Panc1 (cell line): ENCODE measurements at regions not wholly inside any gene's neighbourhood (a gene's known extent, or its start where the extent isn't known, plus 50 kb on each side); places are given as distances from the start of the nearest gene placed in this dataset.

ENCODE experiments used
- ATAC-seq: fragments of 200-7000 bp; cut with Tn5 transposase; 2 replicates; pipeline ENCODE4 v1.9.1; 2020; ENCODE audit warnings: mild to moderate bottlenecking, moderate library complexity
- BruUV-seq: library from RNA; stranded (reverse); fragments of 400-500 nt; replicated peaks from 2 replicates; lab custom pipeline; 2021; lab: Mats Ljungman, UMichigan
- CTCF ChIA-PET: fragments of 300-600 bp; sonication (Branson Sonifier 250); formaldehyde crosslinking; loops from one replicate; lab custom pipeline; 2022; ENCODE audit warnings: antibody characterized with exemption; lab: Charles Lee
- POLR2A ChIA-PET: fragments of 300-600 bp; sonication (Branson Sonifier 250); formaldehyde crosslinking; loops from one replicate; lab custom pipeline; 2022; ENCODE audit warnings: antibody characterized with exemption; lab: Charles Lee
- DNase-seq: peaks from one replicate; pipeline ENCODE4 v3.0.0-alpha.2; 2010; ENCODE audit warnings: low read depth, low spot score
- H3K27ac ChIP-seq: 2 replicates; pipeline ENCODE4 v1.5.1; 2011; ENCODE audit warnings: mild to moderate bottlenecking, low read length, inconsistent platforms
- H3K27me3 ChIP-seq: fragments of 200-500 bp; sonication (Bioruptor generic); 2 replicates; pipeline ENCODE4 v1.6.0; 2014; ENCODE audit warnings: low read length, inconsistent platforms; ENCODE audit not compliant: control insufficient read depth, insufficient read depth
- H3K36me3 ChIP-seq: fragments of 200-500 bp; sonication (Bioruptor generic); 2 replicates; pipeline ENCODE4 v1.5.1; 2014; ENCODE audit warnings: inconsistent platforms, mild to moderate bottlenecking, low read length, moderate library complexity; ENCODE audit not compliant: control insufficient read depth, insufficient read depth
- H3K4me1 ChIP-seq: 2 replicates; pipeline ENCODE4 v1.5.1; 2011; ENCODE audit warnings: inconsistent platforms, mild to moderate bottlenecking, low read length, moderate library complexity; ENCODE audit not compliant: control insufficient read depth, insufficient read depth
- H3K4me3 ChIP-seq, 2 experiments: 2 replicates each; pipeline ENCODE4 v1.5.1; 2011 to 2012; ENCODE audit warnings: low read depth in 2 of 2, low read length in 2 of 2, mild to moderate bottlenecking in 2 of 2, inconsistent platforms in 1 of 2, moderate library complexity in 1 of 2
- H3K9me3 ChIP-seq: fragments of 200-500 bp; sonication (Bioruptor generic); 2 replicates; pipeline ENCODE4 v1.5.1; 2014; ENCODE audit warnings: low read depth, mild to moderate bottlenecking, inconsistent platforms, low read length, moderate library complexity; ENCODE audit not compliant: control insufficient read depth, insufficient read depth
- POLR2AphosphoS5 ChIP-seq: IDR thresholded peaks from 2 replicates; pipeline ENCODE4 v1.6.1; 2012; ENCODE audit warnings: mild to moderate bottlenecking, low read depth, low read length, moderate library complexity
- SIN3A ChIP-seq: IDR thresholded peaks from 2 replicates; pipeline ENCODE4 v1.6.1; 2012; ENCODE audit warnings: low read depth, mild to moderate bottlenecking, low read length, moderate library complexity, borderline replicate concordance; ENCODE audit not compliant: insufficient read depth
- TCF7L2 ChIP-seq: IDR thresholded peaks from 2 replicates; pipeline ENCODE4 v1.6.1; 2011; ENCODE audit warnings: mild to moderate bottlenecking, low read depth, low read length, inconsistent platforms
- in situ Hi-C: cut with HindIII; loops from 2 replicates; pipeline ENCODE4 v1.10.0; 2016; ENCODE audit warnings: low sequenced_read_pairs, low pct_unique_long_range_greater_than_20kb
- intact Hi-C: fragments of 100-400 bp; cut with micrococcal nuclease; formaldehyde crosslinking; loops from one replicate; pipeline ENCODE4 v1.10.0; 2022; ENCODE audit not compliant: unreplicated experiment
- TF ChIP-seq, protein P1 (sequence below): fragments of 450-650 bp; IDR thresholded peaks from 2 replicates; pipeline ENCODE4 v1.5.1; 2017; ENCODE audit warnings: mild to moderate bottlenecking
- TF ChIP-seq, protein P2 (sequence below), 2 experiments: IDR thresholded peaks; 2 replicates each; pipeline ENCODE4 v1.6.1; 2011 to 2012; ENCODE audit warnings: low read depth in 2 of 2, control low read depth in 1 of 2, low read length in 1 of 2, mild to moderate bottlenecking in 1 of 2, moderate library complexity in 1 of 2; ENCODE audit not compliant: insufficient read depth in 1 of 2

DNA sequence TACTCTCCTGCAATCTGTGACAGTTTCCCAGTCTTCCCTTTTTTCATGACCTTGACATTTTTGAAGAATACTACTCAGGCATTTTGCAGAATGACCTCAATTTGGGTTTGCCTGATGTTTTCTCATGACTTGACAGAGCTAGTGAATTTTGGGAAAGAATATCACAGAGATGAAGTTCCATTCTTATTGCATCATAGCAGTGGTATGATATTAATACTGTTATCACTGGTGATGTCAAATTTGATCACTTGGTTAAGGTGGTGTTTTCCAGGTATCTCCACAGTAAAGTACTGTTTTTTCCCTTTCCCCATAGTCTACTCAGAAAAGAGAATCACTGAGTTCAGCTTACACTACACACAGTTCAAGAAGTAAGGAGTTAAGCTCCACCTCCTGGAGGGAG is 56.2 kb upstream of the XPA start:
- no peak for ATAC-seq
- POLR2A ChIA-PET: no interaction called here
- CTCF ChIA-PET: no interaction called here
- no TSS peak for BruUV-seq
- no peak for TF ChIP-seq SIN3A
- TF ChIP-seq, protein P1, sequence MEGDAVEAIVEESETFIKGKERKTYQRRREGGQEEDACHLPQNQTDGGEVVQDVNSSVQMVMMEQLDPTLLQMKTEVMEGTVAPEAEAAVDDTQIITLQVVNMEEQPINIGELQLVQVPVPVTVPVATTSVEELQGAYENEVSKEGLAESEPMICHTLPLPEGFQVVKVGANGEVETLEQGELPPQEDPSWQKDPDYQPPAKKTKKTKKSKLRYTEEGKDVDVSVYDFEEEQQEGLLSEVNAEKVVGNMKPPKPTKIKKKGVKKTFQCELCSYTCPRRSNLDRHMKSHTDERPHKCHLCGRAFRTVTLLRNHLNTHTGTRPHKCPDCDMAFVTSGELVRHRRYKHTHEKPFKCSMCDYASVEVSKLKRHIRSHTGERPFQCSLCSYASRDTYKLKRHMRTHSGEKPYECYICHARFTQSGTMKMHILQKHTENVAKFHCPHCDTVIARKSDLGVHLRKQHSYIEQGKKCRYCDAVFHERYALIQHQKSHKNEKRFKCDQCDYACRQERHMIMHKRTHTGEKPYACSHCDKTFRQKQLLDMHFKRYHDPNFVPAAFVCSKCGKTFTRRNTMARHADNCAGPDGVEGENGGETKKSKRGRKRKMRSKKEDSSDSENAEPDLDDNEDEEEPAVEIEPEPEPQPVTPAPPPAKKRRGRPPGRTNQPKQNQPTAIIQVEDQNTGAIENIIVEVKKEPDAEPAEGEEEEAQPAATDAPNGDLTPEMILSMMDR: no peak
- TF ChIP-seq, protein P2, sequence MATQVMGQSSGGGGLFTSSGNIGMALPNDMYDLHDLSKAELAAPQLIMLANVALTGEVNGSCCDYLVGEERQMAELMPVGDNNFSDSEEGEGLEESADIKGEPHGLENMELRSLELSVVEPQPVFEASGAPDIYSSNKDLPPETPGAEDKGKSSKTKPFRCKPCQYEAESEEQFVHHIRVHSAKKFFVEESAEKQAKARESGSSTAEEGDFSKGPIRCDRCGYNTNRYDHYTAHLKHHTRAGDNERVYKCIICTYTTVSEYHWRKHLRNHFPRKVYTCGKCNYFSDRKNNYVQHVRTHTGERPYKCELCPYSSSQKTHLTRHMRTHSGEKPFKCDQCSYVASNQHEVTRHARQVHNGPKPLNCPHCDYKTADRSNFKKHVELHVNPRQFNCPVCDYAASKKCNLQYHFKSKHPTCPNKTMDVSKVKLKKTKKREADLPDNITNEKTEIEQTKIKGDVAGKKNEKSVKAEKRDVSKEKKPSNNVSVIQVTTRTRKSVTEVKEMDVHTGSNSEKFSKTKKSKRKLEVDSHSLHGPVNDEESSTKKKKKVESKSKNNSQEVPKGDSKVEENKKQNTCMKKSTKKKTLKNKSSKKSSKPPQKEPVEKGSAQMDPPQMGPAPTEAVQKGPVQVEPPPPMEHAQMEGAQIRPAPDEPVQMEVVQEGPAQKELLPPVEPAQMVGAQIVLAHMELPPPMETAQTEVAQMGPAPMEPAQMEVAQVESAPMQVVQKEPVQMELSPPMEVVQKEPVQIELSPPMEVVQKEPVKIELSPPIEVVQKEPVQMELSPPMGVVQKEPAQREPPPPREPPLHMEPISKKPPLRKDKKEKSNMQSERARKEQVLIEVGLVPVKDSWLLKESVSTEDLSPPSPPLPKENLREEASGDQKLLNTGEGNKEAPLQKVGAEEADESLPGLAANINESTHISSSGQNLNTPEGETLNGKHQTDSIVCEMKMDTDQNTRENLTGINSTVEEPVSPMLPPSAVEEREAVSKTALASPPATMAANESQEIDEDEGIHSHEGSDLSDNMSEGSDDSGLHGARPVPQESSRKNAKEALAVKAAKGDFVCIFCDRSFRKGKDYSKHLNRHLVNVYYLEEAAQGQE (IDR thresholded peaks at IDR 0.05; ENCODE audit: insufficient read depth in 1 of 2, low read depth in 2 of 2, low read length in 1 of 2): no peak
- TF ChIP-seq TCF7L2: no peak
- TF ChIP-seq POLR2AphosphoS5: no peak
- H3K4me3 ChIP-seq: no peak overlapping the region
- H3K4me1 ChIP-seq: no peaks in the 10 kb centered on the region
- DNase-seq: no peak
- H3K36me3 ChIP-seq: no peaks in the 10 kb centered on the region
- no peaks in the 10 kb centered on the region for H3K9me3 ChIP-seq
- intact Hi-C loops: no loop called here
- no peak overlapping the region for H3K27ac ChIP-seq
- H3K27me3 ChIP-seq: no peaks in the 10 kb centered on the region
- in situ Hi-C loops: no loop called here

DNA sequence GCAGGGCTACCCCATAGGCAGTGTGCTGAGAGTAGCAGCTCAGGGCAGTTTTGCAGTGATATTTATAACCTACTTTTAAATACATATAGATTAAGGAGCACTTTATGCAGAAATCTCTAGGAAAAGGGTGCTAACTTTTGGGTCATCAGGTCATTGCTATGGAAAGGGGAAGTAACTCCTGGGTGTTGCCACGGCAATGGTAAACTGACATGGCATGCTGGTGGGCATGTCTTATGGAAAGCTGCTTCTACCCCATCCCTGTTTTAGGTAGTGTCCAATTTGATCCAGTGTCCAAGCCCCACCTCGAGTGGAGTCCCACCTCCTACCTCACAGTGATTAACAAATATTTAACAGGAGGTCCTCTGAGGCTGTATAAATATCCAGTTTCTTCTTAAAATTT is 56.8 kb upstream of the XPA start:
- no peak overlapping the region for H3K27ac ChIP-seq
- POLR2A ChIA-PET: no interaction called here
- ATAC-seq (no peak), DNase-seq (no peak)
- H3K27me3 ChIP-seq: no peaks in the 10 kb centered on the region
- in situ Hi-C loops: no loop called here
- H3K4me3 ChIP-seq: no peak overlapping the region
- H3K36me3 ChIP-seq: no peaks in the 10 kb centered on the region
- CTCF ChIA-PET: no interaction called here
- TF ChIP-seq, protein P2 (IDR thresholded peaks at IDR 0.05; ENCODE audit: insufficient read depth in 1 of 2, low read depth in 2 of 2, low read length in 1 of 2): no peak
- TF ChIP-seq POLR2AphosphoS5 (no peak), SIN3A (no peak), TCF7L2 (no peak)
- TF ChIP-seq, protein P1: no peak
- H3K9me3 ChIP-seq: no peaks in the 10 kb centered on the region
- no peaks in the 10 kb centered on the region for H3K4me1 ChIP-seq
- no TSS peak for BruUV-seq
- intact Hi-C loops: no loop called here
